OCI-LY7 (cell line): ENCODE measurements at regions not wholly inside any gene's neighbourhood (a gene's known extent, or its start where the extent isn't known, plus 50 kb on each side); places are given as distances from the start of the nearest gene placed in this dataset.

Source experiments
- BruUV-seq: library from RNA; stranded (reverse); fragments of 400-500 nt; replicated peaks from 2 replicates; lab custom pipeline; 2021; lab: Mats Ljungman, UMichigan
- CTCF ChIA-PET: fragments of 300-600 bp; sonication (Branson Sonifier 250); formaldehyde crosslinking; loops from one replicate; lab custom pipeline; 2022; ENCODE audit warnings: antibody characterized with exemption; ENCODE audit not compliant: unreplicated experiment; lab: Charles Lee
- POLR2A ChIA-PET: fragments of 300-600 bp; sonication (Branson Sonifier 250); formaldehyde crosslinking; loops from one replicate; lab custom pipeline; 2022; ENCODE audit warnings: antibody characterized with exemption; lab: Charles Lee
- DNase-seq: peaks from one replicate; pipeline ENCODE4 v3.0.0-alpha.2; 2015; ENCODE audit warnings: low spot score
- H2AFZ ChIP-seq: fragments of 200-600 bp; sonication (generic), shearing (Covaris generic); 2 replicates; pipeline ENCODE4 v1.6.1; 2014; ENCODE audit warnings: mild to moderate bottlenecking, antibody characterized with exemption, low read length, moderate library complexity
- H3K27ac ChIP-seq: fragments of 200-600 bp; sonication (generic); 2 replicates; pipeline ENCODE4 v1.5.1; 2014; ENCODE audit warnings: mixed run types, low read depth, mild to moderate bottlenecking, moderate library complexity, low read length, inconsistent platforms; ENCODE audit not compliant: poor library complexity, severe bottlenecking
- H3K36me3 ChIP-seq: fragments of 200-600 bp; sonication (generic); 2 replicates; pipeline ENCODE4 v1.6.1; 2014; ENCODE audit warnings: mild to moderate bottlenecking, antibody characterized with exemption, low read length, moderate library complexity, mixed read lengths; ENCODE audit not compliant: insufficient read depth
- H3K4me1 ChIP-seq: fragments of 200-600 bp; sonication (generic); 2 replicates; pipeline ENCODE4 v1.5.1; 2014; ENCODE audit warnings: mild to moderate bottlenecking, low read length; ENCODE audit not compliant: insufficient read depth, poor library complexity, severe bottlenecking
- H3K4me2 ChIP-seq: fragments of 200-600 bp; sonication (generic); 2 replicates; pipeline ENCODE4 v1.6.1; 2014; ENCODE audit warnings: mild to moderate bottlenecking, low read length
- H3K4me3 ChIP-seq: fragments of 200-600 bp; sonication (generic); 2 replicates; pipeline ENCODE4 v1.5.1; 2014; ENCODE audit warnings: mild to moderate bottlenecking, low read depth, low read length; ENCODE audit not compliant: poor library complexity, severe bottlenecking
- H3K79me2 ChIP-seq: fragments of 200-600 bp; sonication (generic); 2 replicates; pipeline ENCODE4 v1.6.1; 2016; ENCODE audit warnings: low read depth, mild to moderate bottlenecking, low read length, moderate library complexity, mixed read lengths; ENCODE audit not compliant: insufficient read depth
- H3K9me2 ChIP-seq: fragments of 200-600 bp; sonication (generic); 2 replicates; pipeline ENCODE4 v1.6.1; 2016; ENCODE audit warnings: mild to moderate bottlenecking, low read length, mixed read lengths; ENCODE audit not compliant: insufficient read depth
- H3K9me3 ChIP-seq: fragments of 200-600 bp; sonication (generic); 2 replicates; pipeline ENCODE4 v1.6.1; 2014; ENCODE audit warnings: mild to moderate bottlenecking, mixed run types, low read length, mixed read lengths
- H4K20me1 ChIP-seq: fragments of 200-600 bp; sonication (generic); 2 replicates; pipeline ENCODE4 v1.6.1; 2014; ENCODE audit warnings: mild to moderate bottlenecking, antibody characterized with exemption, low read length, moderate library complexity, mixed read lengths; ENCODE audit not compliant: insufficient read depth
- EZH2phosphoT487 ChIP-seq: fragments of 200-600 bp; sonication (generic); IDR thresholded peaks from 2 replicates; pipeline ENCODE4 v1.6.1; 2018; ENCODE audit warnings: low read depth, borderline replicate concordance, mild to moderate bottlenecking, mixed run types, antibody characterized with exemption, low read length, moderate library complexity, mixed read lengths
- intact Hi-C: fragments of 100-400 bp; cut with micrococcal nuclease; formaldehyde crosslinking; loops from one replicate; pipeline ENCODE4 v1.10.0; 2022; ENCODE audit not compliant: unreplicated experiment
- TF ChIP-seq, protein P1 (sequence below): fragments of 200-600 bp; sonication (generic); conservative IDR thresholded peaks from 2 replicates; pipeline ENCODE4 v1.5.1; 2014; ENCODE audit warnings: mild to moderate bottlenecking, antibody characterized with exemption, low read length, moderate library complexity, mixed read lengths

DNA sequence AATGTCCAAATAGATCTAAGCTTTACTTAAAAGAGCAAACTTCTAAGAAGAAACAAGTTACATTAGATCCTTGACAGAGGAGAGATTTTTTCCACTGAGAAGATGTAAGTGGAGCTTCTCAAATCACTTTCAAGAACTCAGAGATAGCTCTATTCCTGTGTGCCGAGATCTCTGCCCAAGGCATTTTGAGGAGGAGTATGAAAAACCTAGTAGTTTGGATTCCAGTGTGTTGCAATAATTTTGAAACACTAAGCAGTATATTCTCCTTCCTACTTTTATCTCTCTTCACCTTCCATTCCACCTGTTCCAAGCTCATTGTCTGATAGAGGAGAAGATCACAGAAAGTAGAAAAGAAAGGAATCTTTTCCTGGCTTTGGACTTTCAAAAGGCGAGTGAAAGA, 192.0 kb upstream of the TANK start:
- ChIA-PET POLR2A (interaction anchor here (0.7 to 1.1 kb wide), 4 partner anchors 25 to 643 kb away, joined by 3 read pairs; no protein-coding TSS in a partner anchor), CTCF (no interaction called here)
- no peaks in the 10 kb centered on the region for H3K4me1 ChIP-seq
- no peak overlapping the region for H3K27ac ChIP-seq
- H4K20me1 ChIP-seq, result no peaks in the 10 kb centered on the region
- DNase-seq, result no peak
- no peaks in the 10 kb centered on the region for H3K9me3 ChIP-seq
- H3K4me2 ChIP-seq, result no peak overlapping the region
- H2AFZ ChIP-seq, result no peak overlapping the region
- no peak for TF ChIP-seq EZH2phosphoT487
- TF ChIP-seq, protein P1, sequence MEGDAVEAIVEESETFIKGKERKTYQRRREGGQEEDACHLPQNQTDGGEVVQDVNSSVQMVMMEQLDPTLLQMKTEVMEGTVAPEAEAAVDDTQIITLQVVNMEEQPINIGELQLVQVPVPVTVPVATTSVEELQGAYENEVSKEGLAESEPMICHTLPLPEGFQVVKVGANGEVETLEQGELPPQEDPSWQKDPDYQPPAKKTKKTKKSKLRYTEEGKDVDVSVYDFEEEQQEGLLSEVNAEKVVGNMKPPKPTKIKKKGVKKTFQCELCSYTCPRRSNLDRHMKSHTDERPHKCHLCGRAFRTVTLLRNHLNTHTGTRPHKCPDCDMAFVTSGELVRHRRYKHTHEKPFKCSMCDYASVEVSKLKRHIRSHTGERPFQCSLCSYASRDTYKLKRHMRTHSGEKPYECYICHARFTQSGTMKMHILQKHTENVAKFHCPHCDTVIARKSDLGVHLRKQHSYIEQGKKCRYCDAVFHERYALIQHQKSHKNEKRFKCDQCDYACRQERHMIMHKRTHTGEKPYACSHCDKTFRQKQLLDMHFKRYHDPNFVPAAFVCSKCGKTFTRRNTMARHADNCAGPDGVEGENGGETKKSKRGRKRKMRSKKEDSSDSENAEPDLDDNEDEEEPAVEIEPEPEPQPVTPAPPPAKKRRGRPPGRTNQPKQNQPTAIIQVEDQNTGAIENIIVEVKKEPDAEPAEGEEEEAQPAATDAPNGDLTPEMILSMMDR, result no peak
- no peaks in the 10 kb centered on the region for H3K36me3 ChIP-seq
- no peaks in the 10 kb centered on the region for H3K9me2 ChIP-seq
- no TSS peak for BruUV-seq
- no peaks in the 10 kb centered on the region for H3K79me2 ChIP-seq
- intact Hi-C loops, result no loop called here
- H3K4me3 ChIP-seq, result no peak overlapping the region

DNA sequence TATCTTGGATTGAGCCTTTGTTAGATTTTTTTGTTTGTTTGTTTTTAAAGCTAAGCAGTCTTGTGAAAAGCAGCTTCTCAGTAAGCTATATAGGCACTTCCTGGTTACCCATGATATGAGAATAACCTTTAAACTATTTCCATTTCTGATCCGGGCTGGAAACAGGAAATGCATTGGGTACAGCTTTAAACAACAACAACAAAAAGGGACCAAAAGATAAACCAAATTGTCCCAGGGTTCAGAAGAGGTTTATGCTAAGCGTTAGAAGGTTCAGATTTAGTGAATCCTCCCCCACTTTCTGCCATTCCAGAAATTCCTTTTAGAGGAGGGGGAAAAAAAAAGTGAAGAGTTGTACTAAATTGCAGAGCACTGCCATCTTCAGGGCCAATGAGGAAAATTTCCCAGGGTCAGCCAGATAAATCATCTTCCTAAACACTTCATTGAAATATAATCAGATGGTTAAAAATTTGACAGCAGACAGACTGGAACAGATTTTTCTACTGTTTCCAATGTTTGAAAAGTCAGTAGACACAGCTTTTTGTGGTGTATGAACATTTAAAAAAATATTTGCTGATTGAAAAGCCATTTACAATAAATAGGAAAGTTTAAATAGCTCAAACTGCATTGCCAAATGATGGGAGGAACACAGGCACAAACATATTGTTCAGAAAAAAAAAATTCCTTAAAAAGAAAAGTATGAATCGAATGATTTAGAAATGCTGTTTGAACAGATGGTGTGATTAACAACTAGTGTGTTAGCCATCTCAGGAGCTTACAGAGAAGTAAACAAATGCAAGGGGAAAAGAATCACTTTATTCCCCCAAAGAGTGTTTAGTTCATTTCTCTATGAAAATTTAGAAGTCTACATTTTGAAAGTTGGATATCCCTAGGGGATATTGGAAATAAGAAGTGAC, 189.9 kb upstream of the TANK start:
- CTCF ChIA-PET, result no interaction called here
- Histone ChIP-seq H3K9me2 (no peaks in the 10 kb centered on the region), H3K36me3 (no peaks in the 10 kb centered on the region), H3K79me2 (no peaks in the 10 kb centered on the region), H2AFZ (no peak overlapping the region), H3K27ac (no peak overlapping the region), H4K20me1 (no peaks in the 10 kb centered on the region), H3K4me2 (no peak overlapping the region), H3K4me3 (no peak overlapping the region), H3K9me3 (no peaks in the 10 kb centered on the region), H3K4me1 (no peaks in the 10 kb centered on the region)
- peak; percentile 29 for DNase-seq
- POLR2A ChIA-PET, result interaction anchor here (0.6 to 1.0 kb wide), 6 partner anchors 9 to 1078 kb away, joined by 3 to 7 read pairs (median 3); no protein-coding TSS in a partner anchor
- intact Hi-C loops, result loop anchor here (5.0 kb wide), 1 partner anchor 643 kb away; no protein-coding TSS in a partner anchor
- BruUV-seq, result no TSS peak
- TF ChIP-seq, protein P1, result peak; percentile 83
- no peak for TF ChIP-seq EZH2phosphoT487

DNA sequence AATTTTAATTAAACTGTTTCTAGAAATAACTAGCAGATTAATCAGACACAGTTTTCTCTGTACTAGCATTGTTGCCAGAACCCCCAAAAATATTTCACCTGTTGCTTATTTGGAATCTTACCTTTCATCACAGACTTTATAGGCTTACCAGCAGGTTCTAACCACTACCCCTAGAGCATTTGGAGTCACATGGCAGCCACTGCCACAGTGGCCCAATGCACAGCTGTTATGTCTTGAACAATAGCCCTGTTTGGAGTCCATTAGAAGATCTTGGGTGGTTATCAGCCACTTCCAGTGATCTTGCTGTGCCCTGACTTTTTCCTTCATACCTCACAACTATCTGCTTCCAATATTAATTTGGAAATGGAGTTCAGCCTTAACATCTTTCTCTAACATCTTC, 186.2 kb upstream of the TANK start:
- Histone ChIP-seq H3K36me3 (no peaks in the 10 kb centered on the region), H2AFZ (no peak overlapping the region), H3K79me2 (no peaks in the 10 kb centered on the region), H3K9me3 (no peaks in the 10 kb centered on the region), H3K4me2 (no peak overlapping the region), H4K20me1 (no peaks in the 10 kb centered on the region), H3K9me2 (no peaks in the 10 kb centered on the region), H3K27ac (no peak overlapping the region), H3K4me3 (no peak overlapping the region), H3K4me1 (no peaks in the 10 kb centered on the region)
- DNase-seq, result no peak
- CTCF ChIA-PET, result no interaction called here
- BruUV-seq, result no TSS peak
- POLR2A ChIA-PET, result interaction anchor here (0.6 to 1.0 kb wide), 5 partner anchors 12 to 1640 kb away, joined by 3 to 6 read pairs (median 4); no protein-coding TSS in a partner anchor
- intact Hi-C loops, result loop anchor here (5.0 kb wide), 1 partner anchor 647 kb away; no protein-coding TSS in a partner anchor
- TF ChIP-seq, protein P1, result no peak
- TF ChIP-seq EZH2phosphoT487, result no peak
